Small intestine (tissue), 7 donors: ENCODE measurements at regions not wholly inside any gene's neighbourhood (a gene's known extent, or its start where the extent isn't known, plus 50 kb on each side); places are given as distances from the start of the nearest gene placed in this dataset.

ENCODE experiments used
- DNase-seq, 2 donors: peaks; one replicate each; pipeline versions ENCODE4 v3.0.0 to v3.0.0-alpha.2; 2013
- FAIRE-seq: peaks from 2 replicates; lab custom pipeline; 2012; peaks lifted over from hg19 to GRCh38; lab: Jason Lieb, UNC
- H3K27ac ChIP-seq, 3 donors: one replicate each; pipeline ENCODE4 v1.5.1; 2013; ENCODE audit warnings: low read length in 2 of 3, mild to moderate bottlenecking in 2 of 3, control low read depth in 1 of 3, inconsistent platforms in 1 of 3, low read depth in 1 of 3, moderate library complexity in 1 of 3
- H3K27me3 ChIP-seq, 3 donors: one replicate each; pipeline ENCODE4 v1.6.1; 2013; ENCODE audit warnings: low read length in 3 of 3, inconsistent platforms in 1 of 3; ENCODE audit not compliant: control insufficient read depth in 3 of 3, insufficient read depth in 3 of 3
- H3K36me3 ChIP-seq, 3 donors: one replicate each; pipeline ENCODE4 v1.6.1; 2013; ENCODE audit warnings: low read length in 3 of 3, inconsistent platforms in 1 of 3, low read depth in 1 of 3, mild to moderate bottlenecking in 1 of 3, moderate library complexity in 1 of 3; ENCODE audit not compliant: control insufficient read depth in 3 of 3, insufficient read depth in 2 of 3
- H3K4me1 ChIP-seq, 3 donors: one replicate each; pipeline ENCODE4 v1.6.1; 2013; ENCODE audit warnings: low read length in 2 of 3, inconsistent platforms in 1 of 3, low read depth in 1 of 3, mild to moderate bottlenecking in 1 of 3, moderate library complexity in 1 of 3; ENCODE audit not compliant: control insufficient read depth in 3 of 3, insufficient read depth in 2 of 3
- H3K4me3 ChIP-seq, 3 donors: one replicate each; pipeline ENCODE4 v1.5.1; 2013; ENCODE audit warnings: low read length in 3 of 3, control low read depth in 1 of 3, inconsistent platforms in 1 of 3, low read depth in 1 of 3, mild to moderate bottlenecking in 1 of 3, moderate library complexity in 1 of 3
- H3K9me3 ChIP-seq, 2 donors: one replicate each; pipeline ENCODE4 v1.6.1; 2013; ENCODE audit warnings: low read depth in 1 of 2, low read length in 1 of 2; ENCODE audit not compliant: control insufficient read depth in 2 of 2, insufficient read depth in 1 of 2
- WGBS, 3 donors: extraction: QIAGEN DNeasy Blood & Tissue Kit; methylation state at CpG; one replicate each; pipeline ENCODE4 v1.1.7; 2013; 5-methylcytosine and 5-hydroxymethylcytosine counted together
- donor health status: healthy with polysubstance abuse.
- donor health status: control.
- donor health status: control.
- donor health status: Bipolar disorder and iron deficiency.
- donor health status: healthy.

DNA sequence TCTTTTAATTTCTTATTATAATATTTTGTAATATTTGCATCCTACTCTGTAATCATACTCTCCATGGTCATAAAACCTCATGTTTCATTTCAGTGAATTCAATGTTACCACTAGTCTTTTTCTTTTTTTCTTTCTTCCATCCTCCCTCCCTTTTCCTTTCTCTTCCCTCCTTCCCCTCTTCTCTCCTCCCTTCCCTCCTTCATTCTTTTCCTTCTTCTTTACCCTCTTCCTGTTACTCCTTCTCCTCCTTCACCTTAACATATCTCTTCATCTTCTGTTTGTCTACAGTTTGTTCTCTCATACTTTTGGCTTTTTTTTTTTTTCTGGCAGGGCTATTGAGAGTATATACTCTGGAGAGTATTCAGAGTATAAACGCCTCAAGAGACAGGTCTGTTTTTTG is 491.6 kb upstream of the ID2 start:
- Histone ChIP-seq H3K36me3 (no peaks in the 10 kb centered on the region), H3K4me1 (peaks cover 0 to 8% (median 0%) of the 10 kb centered on the region in 3 donors), H3K4me3 (no peak overlapping the region), H3K27me3 (no peaks in the 10 kb centered on the region), H3K9me3 (no peaks in the 10 kb centered on the region), H3K27ac (no peak overlapping the region)
- 56 to 83% (median 75%) methylated on average over 1 of the region's 1 CpG for WGBS, 3 donors
- DNase-seq = no peak
- FAIRE-seq = no peak

GRCh38 chr2:8191427-8191826 is 490.4 kb upstream of the ID2 start:
- H3K27me3 ChIP-seq = no peaks in the 10 kb centered on the region
- no peak overlapping the region for H3K27ac ChIP-seq
- DNase-seq (no peak), FAIRE-seq (no peak)
- H3K4me3 ChIP-seq = no peak overlapping the region
- no peaks in the 10 kb centered on the region for H3K9me3 ChIP-seq
- peaks cover 0 to 8% (median 0%) of the 10 kb centered on the region in 3 donors for H3K4me1 ChIP-seq
- no peaks in the 10 kb centered on the region for H3K36me3 ChIP-seq
- 86 to 90% (median 86%) methylated on average over 4 of the region's 4 CpGs for WGBS, 3 donors

DNA sequence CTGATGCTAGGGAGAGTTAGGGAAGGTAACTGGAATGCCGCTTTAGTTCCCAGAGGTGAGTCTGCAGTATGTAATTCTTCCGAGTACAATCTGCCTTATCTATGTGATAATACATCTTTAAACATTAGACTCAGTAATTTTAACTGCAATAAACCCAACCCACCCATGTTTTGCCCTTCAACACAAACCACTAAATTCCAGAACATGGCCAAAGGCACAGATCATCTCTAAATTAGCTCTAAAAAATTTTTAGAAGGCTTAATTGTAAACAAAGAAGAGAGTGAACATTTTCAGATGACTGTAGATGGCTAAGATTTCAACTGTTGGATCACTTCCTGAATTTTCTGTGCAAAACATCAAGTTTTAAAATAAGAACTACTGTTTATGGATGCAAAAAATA is 488.7 kb upstream of the ID2 start:
- FAIRE-seq (no peak), DNase-seq (no peak)
- H3K4me3 ChIP-seq = no peak overlapping the region
- H3K4me1 ChIP-seq = peaks cover 0 to 8% (median 0%) of the 10 kb centered on the region in 3 donors
- H3K27me3 ChIP-seq = no peaks in the 10 kb centered on the region
- no peaks in the 10 kb centered on the region for H3K9me3 ChIP-seq
- WGBS, 3 donors = 18 to 68% (median 52%) methylated on average over 2 of the region's 2 CpGs
- no peak overlapping the region for H3K27ac ChIP-seq
- no peaks in the 10 kb centered on the region for H3K36me3 ChIP-seq

DNA sequence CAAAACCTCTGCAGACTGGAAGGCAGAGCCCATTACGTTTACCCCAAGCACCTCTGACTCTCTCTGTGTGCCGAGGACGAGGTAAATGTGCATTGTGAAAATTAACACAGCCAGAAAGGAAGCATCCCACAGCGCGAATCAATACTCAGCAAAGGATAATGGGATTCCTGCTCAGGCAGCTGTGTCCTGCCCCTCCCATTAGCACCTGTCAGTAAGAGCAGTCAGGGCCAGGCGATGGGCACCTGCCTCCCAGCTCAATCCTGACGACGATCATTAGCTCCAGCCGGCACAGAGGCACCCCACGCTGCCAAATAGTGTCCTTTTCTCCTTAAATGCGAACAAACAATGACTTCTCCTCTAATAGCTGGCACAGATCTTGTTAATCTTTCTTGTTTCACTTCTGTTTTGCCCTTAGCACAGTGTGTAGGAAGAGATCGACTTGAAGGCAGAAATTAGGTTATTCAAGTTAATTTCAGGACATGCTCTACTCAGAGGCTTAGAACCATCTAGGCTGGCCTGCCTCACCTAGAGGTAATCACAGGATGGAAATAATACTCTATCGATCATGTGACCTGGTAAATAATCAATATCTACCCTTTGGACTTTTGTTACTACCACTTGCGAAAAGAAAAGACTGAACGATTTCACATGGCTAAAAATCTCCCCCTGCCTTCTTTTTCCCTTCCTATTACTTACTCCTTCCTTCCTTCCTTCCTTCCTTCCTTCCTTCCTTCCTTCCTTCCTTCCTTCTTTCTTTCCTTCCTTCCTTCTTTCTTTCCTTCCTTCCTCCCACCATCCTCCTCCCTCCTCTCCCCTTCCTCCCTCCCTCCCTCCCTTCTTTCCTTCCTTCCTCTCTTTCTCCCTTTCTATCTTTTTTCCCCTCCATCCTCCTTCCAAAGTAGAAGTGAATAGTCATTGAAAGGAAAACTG is 487.9 kb upstream of the ID2 start:
- FAIRE-seq = no peak
- WGBS, 3 donors = 23 to 52% (median 43%) methylated on average over 15 of the region's 15 CpGs

GRCh38 chr2:8195784-8196183 is 486.1 kb upstream of the ID2 start:
- peaks cover 0 to 8% (median 0%) of the 10 kb centered on the region in 3 donors for H3K4me1 ChIP-seq
- no peaks in the 10 kb centered on the region for H3K27me3 ChIP-seq
- no peaks in the 10 kb centered on the region for H3K9me3 ChIP-seq
- DNase-seq (no peak), FAIRE-seq (no peak)
- no peak overlapping the region for H3K27ac ChIP-seq
- H3K4me3 ChIP-seq = no peak overlapping the region
- WGBS, 3 donors = 61 to 71% (median 69%) methylated on average over 1 of the region's 1 CpG
- no peaks in the 10 kb centered on the region for H3K36me3 ChIP-seq

More for the DNA sequence above, 487.9 kb upstream of the ID2 start:
- H3K27me3 ChIP-seq = no peaks in the 10 kb centered on the region
- H3K4me1 ChIP-seq = peaks cover 0 to 8% (median 0%) of the 10 kb centered on the region in 3 donors
- H3K36me3 ChIP-seq = no peaks in the 10 kb centered on the region
- no peak overlapping the region for H3K4me3 ChIP-seq
- DNase-seq = peak; percentile 12 to 43
- no peaks in the 10 kb centered on the region for H3K9me3 ChIP-seq
- no peak overlapping the region for H3K27ac ChIP-seq

- Histone ChIP-seq H3K27me3 (no peaks in the 10 kb centered on the region), H3K9me3 (no peaks in the 10 kb centered on the region), H3K4me3 (no peak overlapping the region), H3K36me3 (no peaks in the 10 kb centered on the region), H3K4me1 (peaks cover 0 to 8% (median 0%) of the 10 kb centered on the region in 3 donors), H3K27ac (no peak overlapping the region)
- DNase-seq (no peak), FAIRE-seq (no peak)
- WGBS, 3 donors = 85 to 94% (median 87%) methylated on average over 3 of the region's 3 CpGs
Measured at GRCh38 chr2:8196316-8196715, 485.5 kb upstream of the ID2 start.

DNA sequence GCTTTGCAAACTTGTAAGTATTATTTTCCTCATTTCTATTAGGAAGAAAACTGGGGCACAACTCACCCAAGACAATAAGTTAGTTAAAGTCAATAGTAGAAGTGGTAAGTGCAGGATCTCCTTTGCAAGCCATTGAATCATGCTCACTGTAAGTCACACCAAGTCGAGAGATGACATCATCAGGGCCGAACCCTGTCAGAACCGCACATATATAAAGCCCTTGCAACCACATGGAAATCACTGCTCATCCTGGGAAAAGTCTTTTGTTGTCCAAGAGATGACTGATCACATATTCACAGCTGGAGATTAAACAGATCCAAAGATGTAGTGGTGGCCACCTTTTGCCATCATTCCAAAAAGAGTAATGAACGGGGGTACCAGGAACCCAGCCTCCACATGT is 484.8 kb upstream of the ID2 start:
- no peak for FAIRE-seq
- peaks cover 0 to 8% (median 0%) of the 10 kb centered on the region in 3 donors for H3K4me1 ChIP-seq
- DNase-seq = no peak
- no peaks in the 10 kb centered on the region for H3K27me3 ChIP-seq
- no peak overlapping the region for H3K4me3 ChIP-seq
- no peaks in the 10 kb centered on the region for H3K9me3 ChIP-seq
- H3K27ac ChIP-seq = no peak overlapping the region
- 80 to 96% (median 90%) methylated on average over 4 of the region's 4 CpGs for WGBS, 3 donors
- H3K36me3 ChIP-seq = no peaks in the 10 kb centered on the region

DNA sequence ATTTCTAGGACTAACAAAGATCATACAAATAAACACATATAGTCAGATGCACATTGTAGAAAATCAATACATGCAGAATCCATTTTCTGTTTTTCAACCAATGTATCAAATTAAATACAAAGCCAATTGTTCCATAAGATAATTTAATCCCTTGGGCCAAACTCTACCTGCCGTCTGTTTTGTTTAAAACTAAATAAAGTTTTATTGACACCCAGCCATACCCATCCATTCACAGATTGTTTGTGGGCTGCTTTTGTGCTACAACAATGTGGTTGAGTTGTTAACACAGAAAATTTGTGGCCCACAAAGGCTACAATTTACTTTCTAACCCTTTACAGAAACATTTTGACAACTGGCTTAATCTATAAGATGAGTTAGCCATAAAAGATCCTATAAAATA is 484.0 kb upstream of the ID2 start:
- DNase-seq (no peak), FAIRE-seq (no peak)
- H3K4me3 ChIP-seq = no peak overlapping the region
- H3K4me1 ChIP-seq = peaks cover 0 to 8% (median 0%) of the 10 kb centered on the region in 3 donors
- no peaks in the 10 kb centered on the region for H3K27me3 ChIP-seq
- 84 to 92% (median 84%) methylated on average over 1 of the region's 1 CpG for WGBS, 3 donors
- H3K27ac ChIP-seq = no peak overlapping the region
- no peaks in the 10 kb centered on the region for H3K36me3 ChIP-seq
- H3K9me3 ChIP-seq = no peaks in the 10 kb centered on the region
